ENCODE measurements at regions not wholly inside any gene's neighbourhood (a gene's known extent, or its start where the extent isn't known, plus 50 kb on each side); places are given as distances from the start of the nearest gene placed in this dataset.

- H3K36me3 ChIP-seq (replicated peaks in 1 of 2) = no peaks in the 10 kb centered on the region
- 87 to 100% (median 90%) methylated on average over 1 of the region's 1 CpG for WGBS, 4 donors
Measured at GRCh38 chr10:33550811-33551210, 216.3 kb upstream of the NRP1 start.

DNA sequence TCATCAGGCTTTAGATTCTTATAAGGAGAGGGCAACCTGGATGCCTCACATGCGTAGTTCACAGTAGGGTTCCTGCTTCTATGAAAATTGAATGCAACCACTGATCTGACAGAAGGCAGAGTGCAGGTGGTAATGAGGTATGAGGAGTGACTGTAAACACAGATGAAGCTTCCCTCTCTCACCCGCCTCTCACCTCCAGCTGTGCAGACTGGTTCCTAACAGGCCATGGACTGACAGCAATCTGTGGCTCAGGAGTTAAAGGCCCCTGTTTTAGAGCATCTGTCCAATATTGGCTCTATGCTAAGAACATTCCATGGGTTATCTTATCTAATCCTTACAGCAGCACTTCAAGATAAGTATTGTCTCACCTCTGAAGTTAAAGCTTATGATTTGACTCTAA lies 213.5 kb upstream of the NRP1 start:
- Histone ChIP-seq H3K36me3 (replicated peaks in 1 of 2) (no peaks in the 10 kb centered on the region), H3K4me3 (no peak overlapping the region), H3K4me1 (replicated peaks in 1 of 2) (no peaks in the 10 kb centered on the region), H3K9me3 (replicated peaks in 1 of 3) (peaks cover 0 to 8% (median 0%) of the 10 kb centered on the region in 3 donors), H3K27me3 (no peaks in the 10 kb centered on the region), H3K27ac (no peak overlapping the region)
- TF ChIP-seq, protein P1, sequence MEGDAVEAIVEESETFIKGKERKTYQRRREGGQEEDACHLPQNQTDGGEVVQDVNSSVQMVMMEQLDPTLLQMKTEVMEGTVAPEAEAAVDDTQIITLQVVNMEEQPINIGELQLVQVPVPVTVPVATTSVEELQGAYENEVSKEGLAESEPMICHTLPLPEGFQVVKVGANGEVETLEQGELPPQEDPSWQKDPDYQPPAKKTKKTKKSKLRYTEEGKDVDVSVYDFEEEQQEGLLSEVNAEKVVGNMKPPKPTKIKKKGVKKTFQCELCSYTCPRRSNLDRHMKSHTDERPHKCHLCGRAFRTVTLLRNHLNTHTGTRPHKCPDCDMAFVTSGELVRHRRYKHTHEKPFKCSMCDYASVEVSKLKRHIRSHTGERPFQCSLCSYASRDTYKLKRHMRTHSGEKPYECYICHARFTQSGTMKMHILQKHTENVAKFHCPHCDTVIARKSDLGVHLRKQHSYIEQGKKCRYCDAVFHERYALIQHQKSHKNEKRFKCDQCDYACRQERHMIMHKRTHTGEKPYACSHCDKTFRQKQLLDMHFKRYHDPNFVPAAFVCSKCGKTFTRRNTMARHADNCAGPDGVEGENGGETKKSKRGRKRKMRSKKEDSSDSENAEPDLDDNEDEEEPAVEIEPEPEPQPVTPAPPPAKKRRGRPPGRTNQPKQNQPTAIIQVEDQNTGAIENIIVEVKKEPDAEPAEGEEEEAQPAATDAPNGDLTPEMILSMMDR (IDR thresholded peaks at IDR 0.05) = no peak
- no peak for TF ChIP-seq POLR2A (IDR thresholded peaks at IDR 0.05)
- 76 to 100% (median 94%) methylated on average over 2 of the region's 2 CpGs for WGBS, 4 donors
- no peak for DNase-seq
- intact Hi-C loops (cut with DNase I) = no loop called here

More at GRCh38 chr10:33550811-33551210, 216.3 kb upstream of the NRP1 start:
- intact Hi-C loops (cut with DNase I) = no loop called here
- DNase-seq = no peak
- no peak overlapping the region for H3K4me3 ChIP-seq
- no peak overlapping the region for H3K27ac ChIP-seq
- no peaks in the 10 kb centered on the region for H3K9me3 ChIP-seq (replicated peaks in 1 of 3)
- no peaks in the 10 kb centered on the region for H3K4me1 ChIP-seq (replicated peaks in 1 of 2)
- no peaks in the 10 kb centered on the region for H3K27me3 ChIP-seq
- TF ChIP-seq POLR2A (IDR thresholded peaks at IDR 0.05) = no peak

DNA sequence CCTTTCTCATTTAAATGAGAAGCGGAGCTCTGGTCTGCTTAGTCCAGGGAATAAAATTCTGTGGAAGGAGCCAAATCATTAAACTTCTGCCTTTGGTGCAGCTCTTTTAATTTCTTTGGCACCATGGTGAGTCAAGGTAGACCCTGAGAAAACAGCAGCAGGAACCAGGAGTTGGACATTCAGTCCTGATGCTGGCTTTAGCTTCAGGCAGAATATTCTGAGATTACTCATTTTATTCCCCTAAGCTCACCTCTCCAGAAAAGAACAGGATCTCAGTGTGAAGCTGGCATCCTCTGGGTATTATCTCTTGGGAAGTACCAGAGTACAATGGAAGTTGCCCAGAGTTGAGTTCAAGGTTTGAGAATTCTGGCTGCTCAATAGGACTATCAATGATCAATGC lies 211.6 kb upstream of the NRP1 start:
- WGBS, 4 donors = 76 to 91% (median 90%) methylated on average over 1 of the region's 1 CpG
- Histone ChIP-seq H3K4me3 (no peak overlapping the region), H3K27me3 (no peaks in the 10 kb centered on the region), H3K9me3 (replicated peaks in 1 of 3) (peaks cover 0 to 8% (median 0%) of the 10 kb centered on the region in 3 donors), H3K4me1 (replicated peaks in 1 of 2) (no peaks in the 10 kb centered on the region), H3K27ac (no peak overlapping the region), H3K36me3 (replicated peaks in 1 of 2) (no peaks in the 10 kb centered on the region)
- DNase-seq = no peak
- TF ChIP-seq, protein P1 (IDR thresholded peaks at IDR 0.05) = no peak
- no peak for TF ChIP-seq POLR2A (IDR thresholded peaks at IDR 0.05)
- intact Hi-C loops (cut with DNase I) = no loop called here

GRCh38 chr10:33542752-33543505 lies 208.5 kb upstream of the NRP1 start:
- intact Hi-C loops (cut with DNase I) = no loop called here

More at GRCh38 chr10:33542752-33543505, 208.5 kb upstream of the NRP1 start:
- Histone ChIP-seq H3K27ac (no peak overlapping the region), H3K9me3 (replicated peaks in 1 of 3) (peaks cover 0 to 8% (median 0%) of the 10 kb centered on the region in 3 donors), H3K4me3 (no peak overlapping the region), H3K27me3 (no peaks in the 10 kb centered on the region), H3K36me3 (replicated peaks in 1 of 2) (no peaks in the 10 kb centered on the region), H3K4me1 (replicated peaks in 1 of 2) (no peaks in the 10 kb centered on the region)
- DNase-seq = no peak
- TF ChIP-seq POLR2A (IDR thresholded peaks at IDR 0.05) = no peak
- TF ChIP-seq, protein P1 (IDR thresholded peaks at IDR 0.05) = no peak
- WGBS, 4 donors = 78 to 85% (median 82%) methylated on average over 2 of the region's 2 CpGs

Data from adrenal gland (tissue), 9 donors.